ENCODE measurements at regions not wholly inside any gene's neighbourhood (a gene's known extent, or its start where the extent isn't known, plus 50 kb on each side); places are given as distances from the start of the nearest gene placed in this dataset.

- TF ChIP-seq CTCF (IDR thresholded peaks at IDR 0.05) (no peak), ZFX (IDR thresholded peaks at IDR 0.05; ENCODE audit: borderline replicate concordance) (no peak)
Measured at GRCh38 chr6:165766457-165766856, 103.4 kb upstream of the PDE10A start.
